CD4-positive, alpha-beta memory T cell (primary cell): ENCODE measurements at regions not wholly inside any gene's neighbourhood (a gene's known extent, or its start where the extent isn't known, plus 50 kb on each side); places are given as distances from the start of the nearest gene placed in this dataset.

Experiments used
- CTCF ChIA-PET: fragments of 350-600 bp; sonication (Branson Sonifier 250); formaldehyde crosslinking; loops from one replicate; lab custom pipeline; 2021; ENCODE audit warnings: inconsistent platforms; ENCODE audit not compliant: partially characterized antibody; lab: Charles Lee
- POLR2A ChIA-PET: fragments of 350-600 bp; sonication (Branson Sonifier 250); formaldehyde crosslinking; loops from one replicate; lab custom pipeline; 2021; ENCODE audit not compliant: partially characterized antibody; lab: Charles Lee
- DNase-seq, 5 donors: peaks; one replicate each; pipeline versions ENCODE4 v3.0.0 to v3.0.0-alpha.2; 2020 to 2022; ENCODE audit warnings: mixed read lengths in 1 of 5
- H3K27ac ChIP-seq: one replicate; pipeline ENCODE4 v1.7.0; 2013; ENCODE audit warnings: low read depth, low read length
- H3K27me3 ChIP-seq: 2 replicates; pipeline ENCODE4 v1.7.0; 2013; ENCODE audit warnings: mild to moderate bottlenecking, low read length, moderate library complexity; ENCODE audit not compliant: insufficient read depth
- H3K36me3 ChIP-seq: 2 replicates; pipeline ENCODE4 v1.7.0; 2013; ENCODE audit warnings: mild to moderate bottlenecking, low read length, moderate library complexity; ENCODE audit not compliant: insufficient read depth
- H3K4me1 ChIP-seq: 2 replicates; pipeline ENCODE4 v1.7.0; 2013; ENCODE audit warnings: mild to moderate bottlenecking, low read length, moderate library complexity; ENCODE audit not compliant: insufficient read depth
- H3K4me3 ChIP-seq, 2 donors: one replicate each; pipeline ENCODE4 v1.7.0; 2013; ENCODE audit warnings: low read length in 2 of 2, mild to moderate bottlenecking in 1 of 2
- H3K9me3 ChIP-seq, 2 donors: one replicate each; pipeline ENCODE4 v1.7.0; 2013; ENCODE audit warnings: low read length in 2 of 2, control low read depth in 1 of 2; ENCODE audit not compliant: control insufficient read depth in 1 of 2
- H3K27ac Mint-ChIP-seq, 7 donors: one replicate each; pipeline ENCODE4 v1.8.0; 2020 to 2021; ENCODE audit warnings: mixed read lengths in 7 of 7, mild to moderate bottlenecking in 6 of 7, inconsistent platforms in 3 of 7, moderate library complexity in 3 of 7
- H3K27me3 Mint-ChIP-seq, 2 donors: one replicate each; pipeline ENCODE4 v1.8.0; 2020 to 2021; ENCODE audit warnings: mixed read lengths in 2 of 2
- H3K36me3 Mint-ChIP-seq, 2 donors: one replicate each; pipeline ENCODE4 v1.8.0; 2020 to 2021; ENCODE audit warnings: mixed read lengths in 2 of 2, inconsistent platforms in 1 of 2, mild to moderate bottlenecking in 1 of 2
- H3K4me1 Mint-ChIP-seq, 4 donors: one replicate each; pipeline ENCODE4 v1.8.0; 2020 to 2021; ENCODE audit warnings: mixed read lengths in 4 of 4, mild to moderate bottlenecking in 1 of 4
- H3K4me3 Mint-ChIP-seq, 8 donors: one replicate each; pipeline ENCODE4 v1.8.0; 2020 to 2021; ENCODE audit warnings: mixed read lengths in 8 of 8, mild to moderate bottlenecking in 7 of 8, moderate library complexity in 6 of 8, inconsistent platforms in 3 of 8
- H3K9me3 Mint-ChIP-seq, 8 donors: one replicate each; pipeline ENCODE4 v1.8.0; 2020 to 2021; ENCODE audit warnings: mixed read lengths in 8 of 8, mild to moderate bottlenecking in 5 of 8, inconsistent platforms in 3 of 8, moderate library complexity in 1 of 8
- intact Hi-C: fragments of 100-400 bp; cut with micrococcal nuclease; formaldehyde crosslinking; loops from one replicate; pipeline ENCODE4 v1.15.1; 2023

GRCh38 chr9:2568689-2569088, 52.9 kb upstream of the VLDLR start:
- H3K36me3 Mint-ChIP-seq = no peaks in the 10 kb centered on the region
- POLR2A ChIA-PET = no interaction called here
- intact Hi-C loops = no loop called here
- H3K27ac Mint-ChIP-seq = no peak overlapping the region
- H3K9me3 Mint-ChIP-seq = peaks cover 0 to 4% (median 0%) of the 10 kb centered on the region in 8 donors
- CTCF ChIA-PET = no interaction called here
- peaks cover 1 to 3% of the 10 kb centered on the region in 2 donors for H3K27me3 Mint-ChIP-seq
- no peaks in the 10 kb centered on the region for H3K4me1 Mint-ChIP-seq
- Histone ChIP-seq H3K4me1 (no peaks in the 10 kb centered on the region), H3K27me3 (no peaks in the 10 kb centered on the region), H3K27ac (no peak overlapping the region), H3K36me3 (no peaks in the 10 kb centered on the region), H3K9me3 (no peaks in the 10 kb centered on the region), H3K4me3 (no peak overlapping the region)
- DNase-seq = no peak
- H3K4me3 Mint-ChIP-seq = no peak overlapping the region

- no peaks in the 10 kb centered on the region for H3K36me3 ChIP-seq
- intact Hi-C loops = no loop called here
- H3K27ac ChIP-seq = no peak overlapping the region
- no peak for DNase-seq
- Mint-ChIP-seq H3K4me1 (no peaks in the 10 kb centered on the region), H3K4me3 (no peak overlapping the region), H3K36me3 (no peaks in the 10 kb centered on the region), H3K27ac (no peak overlapping the region), H3K27me3 (peaks cover 4 to 5% of the 10 kb centered on the region in 2 donors), H3K9me3 (peaks cover 0 to 4% (median 0%) of the 10 kb centered on the region in 8 donors)
- no peak overlapping the region for H3K4me3 ChIP-seq
- H3K27me3 ChIP-seq = no peaks in the 10 kb centered on the region
- ChIA-PET CTCF (no interaction called here), POLR2A (no interaction called here)
- H3K9me3 ChIP-seq = no peaks in the 10 kb centered on the region
- H3K4me1 ChIP-seq = no peaks in the 10 kb centered on the region
Observed at GRCh38 chr9:2570615-2571479, 50.7 kb upstream of the VLDLR start.
